ENCODE measurements at regions not wholly inside any gene's neighbourhood (a gene's known extent, or its start where the extent isn't known, plus 50 kb on each side); places are given as distances from the start of the nearest gene placed in this dataset.
"Not testable (repeated sequence)": the region's sequence is repeated elsewhere in the genome, so short reads cannot be mapped to it uniquely, and the experiment has no call there.

- not testable (repeated sequence) for H3K27ac ChIP-seq (ENCODE audit: low read depth in 1 of 2, low read length in 2 of 2); H3K4me1 ChIP-seq (ENCODE audit: control insufficient read depth in 4 of 4, insufficient read depth in 4 of 4, low read length in 3 of 4); DNase-seq (ENCODE audit: low spot score); H3K9ac ChIP-seq (ENCODE audit: low read depth in 1 of 2, low read length in 2 of 2); H3K4me3 ChIP-seq (ENCODE audit: low read depth in 1 of 3, low read length in 3 of 3); H3K36me3 ChIP-seq (ENCODE audit: control insufficient read depth in 4 of 4, insufficient read depth in 3 of 4, low read depth in 1 of 4, low read length in 3 of 4); H3K9me3 ChIP-seq (ENCODE audit: control insufficient read depth in 4 of 4, low read length in 3 of 4); H3K27me3 ChIP-seq (ENCODE audit: control insufficient read depth in 4 of 4, insufficient read depth in 4 of 4, low read length in 3 of 4)
- TF ChIP-seq RAD21 (IDR thresholded peaks at IDR 0.05) = peak; percentile 48 to 60
- WGBS = 18% methylated on average over 1 of the region's 2 CpGs
These were observed 171.8 kb downstream of the ATP6V0E2 start for GRCh38 chr7:150045596-150045995.

- H3K4me3 ChIP-seq (ENCODE audit: low read depth in 1 of 3, low read length in 3 of 3) = peak overlapping the region in 1 of 3 donors; percentile 19
- H3K9me3 ChIP-seq (ENCODE audit: control insufficient read depth in 4 of 4, low read length in 3 of 4); H3K27me3 ChIP-seq (ENCODE audit: control insufficient read depth in 4 of 4, insufficient read depth in 4 of 4, low read length in 3 of 4); H3K9ac ChIP-seq (ENCODE audit: low read depth in 1 of 2, low read length in 2 of 2); H3K4me1 ChIP-seq (ENCODE audit: control insufficient read depth in 4 of 4, insufficient read depth in 4 of 4, low read length in 3 of 4); DNase-seq (ENCODE audit: low spot score); H3K27ac ChIP-seq (ENCODE audit: low read depth in 1 of 2, low read length in 2 of 2); H3K36me3 ChIP-seq (ENCODE audit: control insufficient read depth in 4 of 4, insufficient read depth in 3 of 4, low read depth in 1 of 4, low read length in 3 of 4): not testable (repeated sequence)
- 35% methylated on average over 11 of the region's 17 CpGs for WGBS
These were observed 172.8 kb downstream of the ATP6V0E2 start for GRCh38 chr7:150046290-150047194.

DNA sequence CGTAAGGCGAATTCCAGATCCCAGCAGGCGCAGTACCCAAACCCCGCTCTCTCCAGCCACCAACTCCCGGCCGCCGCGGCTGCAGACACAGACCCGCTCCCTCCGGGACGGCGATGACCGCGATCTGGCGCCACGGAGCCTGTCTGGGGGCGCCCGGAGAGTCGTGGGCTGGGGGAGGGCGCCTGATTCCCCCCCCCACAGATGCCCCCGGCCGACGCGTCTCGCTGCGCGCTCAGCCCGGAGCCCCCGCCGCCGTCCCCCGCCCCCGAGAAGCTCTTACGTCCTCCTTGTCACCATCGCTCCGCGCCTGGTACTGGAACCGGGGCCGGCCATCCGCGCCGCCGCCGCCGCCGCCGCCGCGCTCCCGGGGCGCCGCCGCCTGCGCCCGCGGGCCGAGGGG, 173.6 kb downstream of the ATP6V0E2 start:
- H3K4me1 ChIP-seq (ENCODE audit: control insufficient read depth in 4 of 4, insufficient read depth in 4 of 4, low read length in 3 of 4); H3K27ac ChIP-seq (ENCODE audit: low read depth in 1 of 2, low read length in 2 of 2); H3K36me3 ChIP-seq (ENCODE audit: control insufficient read depth in 4 of 4, insufficient read depth in 3 of 4, low read depth in 1 of 4, low read length in 3 of 4); H3K9ac ChIP-seq (ENCODE audit: low read depth in 1 of 2, low read length in 2 of 2); H3K27me3 ChIP-seq (ENCODE audit: control insufficient read depth in 4 of 4, insufficient read depth in 4 of 4, low read length in 3 of 4); H3K9me3 ChIP-seq (ENCODE audit: control insufficient read depth in 4 of 4, low read length in 3 of 4); DNase-seq (ENCODE audit: low spot score): not testable (repeated sequence)
- under 1% methylated on average over 57 of the region's 57 CpGs for WGBS
- peak overlapping the region in 1 of 3 donors; percentile 60 for H3K4me3 ChIP-seq (ENCODE audit: low read depth in 1 of 3, low read length in 3 of 3)

GRCh38 chr7:150047772-150048171, 174.0 kb downstream of the ATP6V0E2 start:
- not testable (repeated sequence) for H3K9ac ChIP-seq (ENCODE audit: low read depth in 1 of 2, low read length in 2 of 2); H3K4me1 ChIP-seq (ENCODE audit: control insufficient read depth in 4 of 4, insufficient read depth in 4 of 4, low read length in 3 of 4); H3K9me3 ChIP-seq (ENCODE audit: control insufficient read depth in 4 of 4, low read length in 3 of 4); H3K36me3 ChIP-seq (ENCODE audit: control insufficient read depth in 4 of 4, insufficient read depth in 3 of 4, low read depth in 1 of 4, low read length in 3 of 4); H3K27ac ChIP-seq (ENCODE audit: low read depth in 1 of 2, low read length in 2 of 2); H3K27me3 ChIP-seq (ENCODE audit: control insufficient read depth in 4 of 4, insufficient read depth in 4 of 4, low read length in 3 of 4); DNase-seq (ENCODE audit: low spot score)
- WGBS = under 1% methylated on average over 31 of the region's 31 CpGs
- H3K4me3 ChIP-seq (ENCODE audit: low read depth in 1 of 3, low read length in 3 of 3) = peak overlapping the region in 2 of 3 donors; percentile 47 to 60

GRCh38 chr7:150048244-150049011, 174.7 kb downstream of the ATP6V0E2 start:
- H3K9ac ChIP-seq (ENCODE audit: low read depth in 1 of 2, low read length in 2 of 2); DNase-seq (ENCODE audit: low spot score): not testable (repeated sequence)
- 1% methylated on average over 79 of the region's 79 CpGs for WGBS

More at GRCh38 chr7:150048244-150049011, 174.7 kb downstream of the ATP6V0E2 start:
- H3K27me3 ChIP-seq (ENCODE audit: control insufficient read depth in 4 of 4, insufficient read depth in 4 of 4, low read length in 3 of 4); H3K36me3 ChIP-seq (ENCODE audit: control insufficient read depth in 4 of 4, insufficient read depth in 3 of 4, low read depth in 1 of 4, low read length in 3 of 4); H3K27ac ChIP-seq (ENCODE audit: low read depth in 1 of 2, low read length in 2 of 2); H3K4me1 ChIP-seq (ENCODE audit: control insufficient read depth in 4 of 4, insufficient read depth in 4 of 4, low read length in 3 of 4); H3K9me3 ChIP-seq (ENCODE audit: control insufficient read depth in 4 of 4, low read length in 3 of 4): not testable (repeated sequence)
- peak overlapping the region in 2 of 3 donors; percentile 47 to 60 for H3K4me3 ChIP-seq (ENCODE audit: low read depth in 1 of 3, low read length in 3 of 3)

Data from liver (tissue), 7 donors.